T-helper 1 cell treated with Interleukin-12 subunit alpha and Interleukin-12 subunit beta and Interleukin-4 antibody, amounts not matched to agents 30 ng/mL and 1 ng/mL, for 36 hours (primary cell): ENCODE measurements at regions not wholly inside any gene's neighbourhood (a gene's known extent, or its start where the extent isn't known, plus 50 kb on each side); places are given as distances from the start of the nearest gene placed in this dataset.

Source experiments
- intact Hi-C: fragments of 100-400 bp; cut with micrococcal nuclease; formaldehyde crosslinking; loops from one replicate; pipeline ENCODE4 v1.15.1; 2024

DNA sequence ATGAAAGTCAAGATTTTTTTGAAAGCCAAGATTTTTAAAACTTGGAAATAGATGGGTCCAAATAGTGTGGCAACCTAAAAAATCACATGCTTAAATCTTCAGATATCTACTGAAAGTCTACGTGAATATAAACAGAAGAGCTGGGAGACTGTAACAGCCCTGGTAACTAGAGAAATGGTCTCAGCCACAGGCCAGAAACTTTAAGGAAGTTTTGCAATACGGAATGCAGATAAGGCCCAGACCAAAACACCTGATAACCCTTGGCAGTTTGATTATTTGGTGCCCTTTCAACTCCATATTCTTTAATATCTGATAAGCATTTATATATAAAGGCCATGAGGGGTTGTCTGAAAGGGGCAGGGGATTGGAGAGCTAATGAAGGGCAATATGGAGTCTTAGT is 537.3 kb upstream of the TGFBR2 start:
- intact Hi-C loops, result no loop called here

DNA sequence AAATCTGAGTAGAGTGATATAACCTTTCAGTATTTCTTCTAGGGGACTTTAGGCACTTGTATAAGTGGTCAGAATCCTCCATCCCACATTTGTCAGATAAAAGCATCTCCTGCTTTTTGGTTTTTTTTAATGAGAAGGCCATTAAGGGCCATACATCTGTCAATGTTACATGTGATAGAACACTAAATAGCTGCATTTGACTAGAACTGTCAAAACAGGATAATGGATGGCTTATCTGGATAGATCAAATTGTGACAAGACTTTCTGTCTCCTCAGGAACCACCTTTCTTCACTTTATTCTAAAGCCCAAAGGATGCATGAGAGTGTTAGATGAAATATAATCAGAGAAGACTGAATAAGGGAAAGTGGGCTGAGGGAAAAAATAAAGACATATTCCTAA is 533.4 kb upstream of the TGFBR2 start:
- intact Hi-C loops, result no loop called here

DNA sequence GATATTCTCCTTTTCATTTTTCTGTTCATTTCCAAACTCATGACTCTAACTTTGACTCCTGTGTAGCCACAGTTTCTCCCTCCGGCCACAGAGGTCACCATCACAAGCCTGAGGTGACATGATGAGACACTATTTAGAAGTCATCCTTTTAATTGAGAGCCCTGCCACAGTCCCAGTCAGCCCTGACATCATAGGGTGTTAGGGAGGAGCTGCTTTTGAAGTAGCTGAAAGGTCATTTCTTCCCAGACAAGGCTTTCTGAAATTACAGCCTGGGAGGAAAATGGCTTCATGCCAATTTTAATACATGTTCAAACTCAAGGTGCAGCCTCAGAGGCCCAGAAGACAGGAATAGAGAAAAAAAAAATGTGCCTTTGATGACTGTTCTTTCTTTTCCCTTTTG is 532.8 kb upstream of the TGFBR2 start:
- intact Hi-C loops, result no loop called here

DNA sequence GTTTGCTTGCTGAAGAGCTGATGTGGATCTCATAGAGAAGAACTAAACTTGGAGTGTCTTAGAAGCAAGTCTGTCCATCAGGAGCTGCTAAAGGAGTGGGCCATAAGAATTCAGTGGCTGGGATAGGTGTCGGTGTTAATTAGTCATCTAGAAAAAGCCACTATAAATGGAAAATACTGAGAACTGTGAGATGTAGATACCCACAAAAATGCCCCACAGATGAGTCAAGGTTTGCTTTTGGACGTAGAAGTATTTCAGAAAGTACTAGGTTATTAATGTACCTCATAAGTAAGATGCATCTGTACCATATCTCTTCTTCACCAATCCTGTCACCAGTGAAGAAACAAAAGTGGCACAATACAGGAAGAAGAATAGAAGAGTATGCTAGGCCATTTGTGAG is 530.9 kb upstream of the TGFBR2 start:
- intact Hi-C loops, result no loop called here

DNA sequence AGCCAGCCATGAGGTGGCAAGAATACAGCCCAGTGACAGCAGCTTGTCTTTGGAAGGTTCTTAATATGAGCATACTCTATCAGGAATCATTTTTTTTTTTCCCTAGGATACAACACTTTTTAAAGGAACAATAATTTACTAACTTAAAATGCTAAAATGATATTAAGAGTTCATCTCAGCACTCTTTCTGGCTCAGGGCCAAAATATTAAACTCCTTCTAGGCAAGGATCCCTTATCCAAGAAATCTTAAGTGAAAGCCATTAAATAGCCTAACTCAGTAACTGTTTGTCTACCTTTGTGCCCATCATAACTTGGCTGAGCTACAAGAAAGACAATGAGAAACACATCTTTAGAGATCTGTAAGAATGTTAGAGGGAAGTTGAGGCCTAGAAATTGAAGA is 529.5 kb upstream of the TGFBR2 start:
- intact Hi-C loops, result no loop called here

DNA sequence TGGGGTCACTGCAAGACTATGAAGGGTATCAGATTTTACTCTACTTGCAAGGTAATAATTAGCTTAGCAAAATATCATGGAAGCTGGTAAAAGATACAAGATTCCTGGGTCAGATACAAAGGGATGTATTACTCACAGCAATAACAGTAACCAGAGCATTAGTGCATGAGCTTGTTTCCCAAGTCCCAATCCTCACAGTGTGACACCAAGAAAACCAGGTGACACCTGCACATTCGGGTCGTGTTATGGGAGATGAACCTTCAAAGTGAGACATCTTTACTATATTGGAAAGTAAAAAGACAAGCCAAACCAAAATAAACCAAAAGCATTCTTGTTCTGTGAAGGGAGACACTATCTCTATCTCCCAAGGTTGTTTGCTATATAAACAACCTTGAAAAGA is 528.7 kb upstream of the TGFBR2 start:
- intact Hi-C loops, result no loop called here

DNA sequence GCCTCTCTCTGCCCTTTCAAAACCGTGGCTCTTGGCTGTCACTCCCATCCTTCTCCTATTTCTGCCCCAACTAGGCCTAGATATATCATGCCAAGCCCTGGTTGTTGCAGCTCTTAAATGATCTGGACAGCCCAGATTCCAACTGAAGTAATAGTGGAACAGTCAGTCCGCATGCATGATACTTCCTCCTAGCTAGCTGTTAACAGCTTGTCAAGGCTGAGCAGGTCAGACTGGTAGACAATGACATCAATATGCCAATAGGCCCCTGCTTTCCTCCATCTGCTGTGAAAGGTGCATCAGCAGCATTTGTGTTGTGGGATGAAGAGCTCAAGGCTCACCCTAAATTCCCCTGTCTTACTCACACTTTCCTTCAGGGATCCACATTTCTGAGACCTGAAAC is 527.7 kb upstream of the TGFBR2 start:
- intact Hi-C loops, result no loop called here

DNA sequence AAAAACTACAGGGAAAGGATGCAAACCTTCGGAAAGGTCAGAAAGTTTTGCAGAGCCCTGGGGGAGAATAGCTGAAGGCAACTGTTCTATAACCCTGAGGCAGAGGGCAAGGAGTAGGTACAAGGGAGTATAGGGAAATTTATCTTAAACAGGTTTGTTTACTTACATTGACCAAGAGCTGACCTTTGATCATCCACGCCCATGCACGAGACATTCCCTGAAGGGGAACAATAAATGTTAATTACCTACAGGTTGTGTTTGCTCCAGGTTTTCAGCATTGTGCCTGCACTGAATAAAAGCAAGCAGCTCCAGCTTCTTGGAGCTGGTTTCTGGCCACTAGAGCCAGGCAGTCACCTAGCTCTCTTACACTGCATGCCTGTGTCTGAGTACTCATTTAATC is 524.5 kb upstream of the TGFBR2 start:
- intact Hi-C loops, result no loop called here

DNA sequence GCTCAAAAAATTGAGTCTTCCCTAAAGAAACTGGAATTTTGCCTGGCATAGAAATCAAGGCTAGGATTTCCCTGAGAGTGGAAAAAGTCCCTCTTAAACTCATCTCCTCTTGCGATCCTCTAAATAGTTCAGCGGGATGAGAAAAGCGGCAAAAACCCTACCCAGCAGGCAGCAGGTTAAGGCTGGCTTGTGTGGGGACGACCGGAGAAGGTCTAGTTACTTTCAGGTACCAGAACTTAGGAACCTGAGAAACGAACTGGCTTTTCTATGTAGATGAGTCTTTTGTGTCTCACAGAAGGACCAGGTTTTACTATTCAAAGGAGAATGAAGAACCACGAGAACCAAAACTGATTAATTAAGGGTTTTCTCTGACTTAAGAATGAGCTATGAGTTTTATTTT is 523.7 kb upstream of the TGFBR2 start:
- intact Hi-C loops, result no loop called here

DNA sequence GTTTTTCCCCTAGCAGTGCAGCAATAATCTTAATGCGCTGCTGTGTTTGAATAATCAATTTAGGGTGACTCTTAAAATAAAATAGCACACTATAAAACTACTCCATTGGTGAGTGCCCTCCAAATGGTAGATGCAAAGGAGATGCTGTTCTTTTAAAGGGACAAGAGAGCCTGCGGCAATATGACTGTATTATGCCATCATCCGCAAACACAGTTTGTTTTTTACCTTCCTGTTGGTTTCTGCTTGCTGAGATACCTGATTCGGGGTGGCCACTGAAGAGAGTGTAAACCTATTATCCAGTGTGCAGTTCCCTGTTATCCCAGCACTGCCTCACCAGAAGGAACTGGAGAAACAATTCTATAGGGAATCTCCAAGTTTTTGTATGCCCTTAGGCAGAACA is 523.1 kb upstream of the TGFBR2 start:
- intact Hi-C loops, result no loop called here

DNA sequence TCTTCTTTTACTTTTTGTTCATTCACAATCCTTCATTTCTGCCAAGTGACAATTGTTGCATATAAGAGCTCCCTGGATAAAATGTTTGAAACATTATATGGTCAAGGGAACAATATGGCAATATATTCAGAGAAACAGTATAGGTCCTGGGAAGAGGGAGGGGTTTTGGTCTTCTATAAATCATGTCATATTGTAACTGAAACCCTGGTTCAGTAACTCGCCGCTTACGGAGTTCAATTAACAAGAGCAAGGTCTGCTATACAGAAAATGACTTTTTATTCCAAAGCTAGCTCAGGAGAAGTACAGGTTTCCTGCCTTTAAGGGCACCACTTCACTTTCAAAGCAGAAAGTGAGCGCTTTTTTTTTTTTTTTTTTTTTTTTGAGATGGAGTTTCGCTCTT is 522.1 kb upstream of the TGFBR2 start:
- intact Hi-C loops, result no loop called here

DNA sequence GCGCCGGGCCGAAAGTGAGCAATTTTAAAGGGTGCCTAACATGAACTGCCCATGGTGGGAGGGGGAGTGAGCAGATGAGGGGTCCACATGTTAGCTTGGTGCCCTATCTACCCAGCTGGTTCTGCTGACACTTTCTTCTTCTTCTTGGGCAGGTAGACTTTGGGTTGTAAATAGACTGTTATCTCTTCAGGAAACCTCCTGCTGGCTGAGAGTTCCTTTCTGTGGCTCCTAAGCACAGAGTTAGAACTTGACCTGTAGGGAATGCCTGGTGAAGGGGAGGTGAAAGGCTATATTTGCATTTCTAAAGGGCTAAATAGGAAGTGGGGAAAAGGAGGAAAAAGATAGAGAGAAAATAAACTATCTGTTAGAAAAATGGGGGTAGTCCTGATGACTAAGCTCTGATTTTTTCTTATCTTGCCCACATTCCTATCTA is 521.4 kb upstream of the TGFBR2 start:
- intact Hi-C loops, result no loop called here

DNA sequence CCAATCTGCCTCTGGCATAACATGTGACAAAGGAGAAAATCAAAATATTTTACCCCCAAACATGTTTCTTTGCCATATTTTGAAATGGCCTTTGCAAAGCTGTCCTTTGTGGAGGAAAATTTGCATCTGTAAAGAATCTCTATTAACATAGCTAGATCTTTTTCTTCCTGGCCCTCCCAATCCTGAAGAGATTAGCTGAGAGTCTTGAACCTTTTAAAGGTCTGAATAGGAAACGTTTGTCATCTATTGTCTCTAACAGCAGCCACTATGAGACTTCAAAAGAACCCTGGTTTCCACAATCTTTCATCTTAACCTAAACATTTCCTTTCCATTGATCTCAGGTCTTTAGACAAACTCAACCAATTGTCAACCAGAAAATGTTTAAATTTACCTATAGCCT is 520.9 kb upstream of the TGFBR2 start:
- intact Hi-C loops, result no loop called here

DNA sequence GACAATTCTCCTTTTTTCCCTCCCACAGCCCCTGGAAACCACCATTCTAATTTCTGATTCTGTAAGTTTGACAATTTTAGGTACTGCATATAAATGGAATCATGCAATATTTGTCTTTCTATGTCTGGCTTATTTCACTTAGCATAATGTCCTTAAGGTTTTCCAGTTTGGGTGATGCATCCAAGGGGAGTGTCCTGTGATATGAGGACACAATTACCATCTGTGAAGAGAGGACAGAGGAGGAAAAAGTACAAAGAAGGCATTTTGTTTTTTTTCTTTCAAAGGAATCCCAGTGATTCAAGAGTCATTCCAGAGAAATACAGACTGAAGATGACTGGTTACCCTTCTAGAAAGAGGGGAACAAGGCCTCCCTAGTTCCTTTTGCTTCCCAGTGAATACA is 514.7 kb upstream of the TGFBR2 start:
- intact Hi-C loops, result no loop called here

DNA sequence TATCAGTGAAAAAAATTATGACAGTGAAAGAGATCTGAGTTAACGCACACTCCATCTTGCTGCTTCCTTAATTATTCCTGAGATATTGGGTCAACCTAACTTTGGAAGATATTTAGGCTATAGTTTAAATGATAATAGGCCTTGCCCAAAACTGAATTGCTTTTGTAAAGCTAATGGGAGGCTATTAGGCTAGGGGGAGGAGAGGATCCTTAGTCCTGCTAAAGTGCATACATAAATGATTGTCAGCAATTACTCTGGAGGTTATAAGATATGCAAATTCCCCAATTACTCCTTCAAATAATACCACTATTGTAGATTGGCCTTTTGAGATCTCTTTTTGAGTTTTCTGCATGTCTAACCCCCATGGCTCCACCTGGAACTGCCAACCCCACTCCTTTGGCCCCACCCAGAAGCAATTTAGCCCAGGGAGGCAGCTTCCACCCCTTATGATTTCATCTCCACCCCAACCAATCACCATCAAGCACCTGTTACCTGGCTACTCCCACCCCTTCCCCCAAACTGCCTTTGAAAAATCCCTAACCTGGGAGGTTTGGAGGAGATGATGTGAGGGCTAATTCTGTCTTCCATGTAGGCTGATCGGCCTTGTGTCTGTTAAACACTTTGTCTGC is 509.3 kb upstream of the TGFBR2 start:
- intact Hi-C loops, result no loop called here

DNA sequence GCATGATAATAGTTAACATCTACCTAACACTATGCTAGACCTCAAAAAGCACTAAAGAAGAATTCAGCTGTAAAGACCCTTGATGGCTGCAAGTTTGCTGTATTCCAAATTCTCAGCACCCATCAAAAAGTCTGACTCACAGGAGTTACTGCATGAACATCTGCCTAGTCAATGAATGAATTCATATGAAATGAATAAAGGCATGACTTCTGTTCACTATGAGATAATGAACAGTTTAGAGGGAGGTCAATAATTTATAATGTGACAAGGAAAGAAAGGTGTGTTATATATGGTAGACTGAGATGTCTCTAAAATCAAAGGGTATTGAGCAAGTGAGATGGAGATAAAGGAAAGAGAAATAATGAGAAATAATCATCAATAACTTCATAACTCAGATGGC is 508.2 kb upstream of the TGFBR2 start:
- intact Hi-C loops, result no loop called here

DNA sequence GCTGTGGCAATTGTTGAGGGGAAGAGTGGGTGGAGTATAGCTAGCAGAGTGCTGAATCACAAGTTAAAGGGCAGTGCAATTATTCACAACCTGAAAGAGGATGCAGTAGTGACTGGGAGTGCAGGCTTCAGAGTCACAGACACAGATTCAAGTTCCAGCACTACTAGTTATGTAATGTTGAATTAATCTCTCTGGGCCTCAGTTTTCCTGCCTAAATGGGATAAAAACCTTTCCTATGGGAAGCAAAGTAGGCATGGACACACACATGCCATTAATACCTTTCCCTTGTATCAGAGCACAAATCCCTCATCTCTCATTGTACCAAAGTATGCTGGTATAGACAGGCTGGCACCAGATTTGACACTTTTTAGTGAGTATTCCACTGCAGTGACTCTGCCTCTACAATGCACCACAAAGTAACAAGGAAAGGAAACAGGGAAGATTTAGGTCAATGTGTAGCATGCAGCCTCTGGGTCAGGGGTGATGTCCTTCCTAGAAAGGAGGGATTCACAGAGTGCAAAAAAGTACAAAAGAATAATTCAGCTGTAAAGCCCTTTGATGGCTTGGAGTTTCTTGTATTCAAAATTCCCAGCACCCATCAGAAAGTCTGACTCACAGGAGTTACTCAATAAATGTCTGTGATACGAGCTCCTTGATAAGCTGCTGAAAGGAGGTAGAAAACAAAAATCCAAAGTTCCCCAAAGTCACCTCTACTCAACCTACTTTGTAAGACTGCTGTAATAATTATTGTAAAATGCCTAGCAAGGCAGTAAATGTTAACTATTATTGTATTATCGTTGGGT is 507.5 kb upstream of the TGFBR2 start:
- intact Hi-C loops, result no loop called here

DNA sequence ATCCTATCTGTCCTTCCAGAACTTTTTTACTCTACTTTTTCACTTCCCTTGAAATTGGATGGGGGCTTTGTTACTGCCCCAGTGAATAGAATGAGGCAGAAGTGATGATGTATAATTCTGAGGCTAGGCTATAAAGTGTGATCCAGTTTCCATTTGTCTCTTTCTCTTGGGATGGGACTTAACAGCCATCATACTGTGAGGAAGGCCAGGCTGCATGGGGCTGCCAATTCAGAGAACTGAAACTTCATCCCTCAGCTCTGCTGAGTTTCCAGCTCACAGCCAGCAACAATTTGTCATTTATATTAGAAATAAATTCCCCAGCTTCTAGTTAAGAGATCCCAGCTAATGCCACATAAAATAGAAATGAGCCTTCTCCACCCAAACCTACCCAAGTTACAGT is 504.0 kb upstream of the TGFBR2 start:
- intact Hi-C loops, result no loop called here

DNA sequence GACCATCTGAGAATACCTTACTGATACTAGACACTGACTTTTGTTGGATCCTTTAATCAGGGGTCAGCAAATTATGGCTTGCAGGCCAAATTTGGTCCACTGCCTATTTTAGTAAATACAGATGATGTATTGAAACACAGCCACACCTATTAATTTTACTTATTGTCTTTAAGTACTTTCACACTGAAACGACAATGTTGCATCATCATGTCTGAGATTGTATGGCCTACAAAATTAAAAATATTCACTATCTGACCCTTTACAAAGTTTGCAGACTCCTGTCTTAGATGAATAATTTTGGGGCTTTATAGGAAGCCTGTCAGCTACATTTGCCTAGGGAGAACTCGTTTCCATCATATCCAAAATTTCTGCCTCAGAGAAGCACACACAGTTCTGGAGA is 503.2 kb upstream of the TGFBR2 start:
- intact Hi-C loops, result no loop called here

DNA sequence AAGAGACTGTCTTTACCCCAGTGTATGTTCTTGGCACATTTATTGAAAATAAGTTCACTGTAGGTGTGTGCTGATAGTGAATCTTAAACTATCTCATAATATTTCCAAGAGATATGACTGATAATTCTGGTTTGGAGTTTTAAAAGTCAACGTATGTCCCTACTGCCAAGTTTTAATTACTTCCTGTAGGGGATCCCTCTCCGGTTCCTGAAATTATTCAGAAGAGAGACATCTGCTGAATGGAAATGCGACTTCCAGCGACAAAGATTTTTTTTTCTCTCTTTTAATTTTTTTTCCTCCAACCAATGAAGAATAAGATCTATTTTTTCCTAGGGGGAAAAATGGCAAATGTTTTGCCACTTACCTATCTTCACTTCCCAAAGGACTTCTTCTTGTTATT is 498.9 kb upstream of the TGFBR2 start:
- intact Hi-C loops, result no loop called here

DNA sequence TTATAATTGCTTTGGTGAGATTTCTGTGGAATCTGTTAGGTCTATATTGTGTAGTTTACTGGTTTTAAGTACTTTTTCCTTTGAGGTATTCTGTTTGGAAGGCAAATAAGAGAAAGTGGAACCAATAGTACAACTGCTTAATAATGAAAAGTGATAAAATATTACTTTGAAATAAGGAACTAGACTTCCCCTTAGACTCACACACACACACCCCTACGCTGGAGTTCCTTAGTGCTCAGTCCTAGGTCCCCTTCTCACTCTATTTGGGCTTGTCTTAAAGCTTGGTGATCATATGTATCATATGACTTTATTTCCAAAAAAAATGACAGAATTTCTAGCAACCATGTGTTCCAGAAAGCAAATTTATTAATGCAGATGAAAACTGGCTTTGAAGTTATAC is 494.0 kb upstream of the TGFBR2 start:
- intact Hi-C loops, result loop anchor here (2.0 to 10.0 kb wide), 4 partner anchors 495 to 1196 kb away; partner anchors contain the start of gene TGFBR2

DNA sequence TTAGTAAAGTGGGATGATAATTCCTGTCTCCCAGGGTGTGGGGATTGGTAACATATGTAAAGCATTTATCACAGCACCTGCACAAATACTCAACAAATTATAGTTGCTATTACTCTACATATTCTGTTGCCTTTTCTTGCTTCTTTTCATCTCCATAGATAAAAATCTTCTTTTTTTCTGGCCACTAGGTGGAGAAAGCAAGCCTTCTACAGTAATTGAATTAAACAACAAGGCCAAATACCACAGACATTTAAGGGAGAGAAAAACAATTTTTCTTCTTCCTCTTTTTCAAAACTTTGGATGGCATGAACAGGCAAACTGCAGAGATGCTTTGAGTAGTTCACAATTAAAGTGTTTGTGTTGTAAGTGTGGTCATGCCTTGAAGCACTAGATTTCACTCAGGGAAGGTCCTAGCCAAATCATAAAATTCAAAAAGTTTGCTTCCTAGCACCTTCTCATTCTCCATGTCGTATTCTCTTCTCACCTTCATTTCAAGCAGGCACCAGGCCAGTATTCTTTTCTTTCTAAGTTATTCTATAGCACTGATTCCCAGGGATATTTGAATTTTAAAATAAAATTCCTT is 493.4 kb upstream of the TGFBR2 start:
- intact Hi-C loops, result loop anchor here (1.0 to 10.0 kb wide), 9 partner anchors 71 to 1196 kb away; partner anchors contain the start of gene TGFBR2

DNA sequence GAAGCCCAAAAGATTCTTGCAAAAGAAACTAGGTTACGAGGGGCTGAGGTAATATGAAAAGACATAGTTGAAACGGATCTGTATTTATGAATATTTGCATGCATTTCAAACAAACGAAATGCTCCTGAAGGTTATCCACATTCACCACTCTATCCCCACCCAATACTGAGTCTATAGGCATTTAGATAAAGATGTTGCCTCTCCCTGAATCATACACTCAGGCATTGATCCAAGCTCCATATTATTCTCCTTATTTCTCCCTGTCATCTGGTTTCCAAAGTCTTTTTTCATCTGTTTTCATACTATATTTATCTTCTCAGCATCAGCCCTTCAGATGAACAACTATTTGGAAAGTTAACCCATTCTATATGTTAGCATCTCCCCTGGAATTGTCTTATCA is 492.5 kb upstream of the TGFBR2 start:
- intact Hi-C loops, result loop anchor here (1.0 to 10.0 kb wide), 9 partner anchors 72 to 1197 kb away; partner anchors contain the start of gene TGFBR2
